Activated CD8-positive, alpha-beta memory T cell treated with anti-CD3 and anti-CD28 coated beads for 1 hour (primary cell): ENCODE measurements at regions not wholly inside any gene's neighbourhood (a gene's known extent, or its start where the extent isn't known, plus 50 kb on each side); places are given as distances from the start of the nearest gene placed in this dataset.
"Not testable (repeated sequence)": the region's sequence is repeated elsewhere in the genome, so short reads cannot be mapped to it uniquely, and the experiment has no call there.

Experiments used
- DNase-seq, 2 donors: peaks; one replicate each; pipeline ENCODE4 v3.0.0-alpha.2; 2020; ENCODE audit warnings: low read depth in 1 of 2; ENCODE audit errors: extremely low read depth in 1 of 2

GRCh38 chr9:21688108-21689102 is 114.0 kb upstream of the MTAP start:
- DNase-seq: no peak

- DNase-seq: no peak
Measured at GRCh38 chr9:21689854-21690253, 112.6 kb upstream of the MTAP start.

- DNase-seq: no peak
Measured at GRCh38 chr9:21690561-21690960, 111.9 kb upstream of the MTAP start.

GRCh38 chr9:21692390-21692789 is 110.0 kb upstream of the MTAP start:
- no peak for DNase-seq

GRCh38 chr9:21694424-21694823 is 108.0 kb upstream of the MTAP start:
- no peak for DNase-seq

GRCh38 chr9:21695443-21695842 is 107.0 kb upstream of the MTAP start:
- DNase-seq: no peak

GRCh38 chr9:21695874-21696341 is 106.5 kb upstream of the MTAP start:
- DNase-seq: no peak

GRCh38 chr9:21696411-21696871 is 106.0 kb upstream of the MTAP start:
- no peak for DNase-seq

- no peak for DNase-seq
Measured at GRCh38 chr9:21708260-21708711, 94.2 kb upstream of the MTAP start.

- no peak for DNase-seq
Measured at GRCh38 chr9:21708856-21709255, 93.6 kb upstream of the MTAP start.

GRCh38 chr9:21709464-21710058 is 92.9 kb upstream of the MTAP start:
- DNase-seq: peak in 1 of 2 donors; percentile 24

- DNase-seq: no peak
Measured at GRCh38 chr9:21710548-21711191, 91.8 kb upstream of the MTAP start.

GRCh38 chr9:21711504-21711903 is 90.9 kb upstream of the MTAP start:
- no peak for DNase-seq

- DNase-seq: no peak
Measured at GRCh38 chr9:21715408-21715807, 87.0 kb upstream of the MTAP start.

GRCh38 chr9:21720758-21721157 is 81.7 kb upstream of the MTAP start:
- no peak for DNase-seq

- not testable (repeated sequence) for DNase-seq
Measured at GRCh38 chr9:21727411-21727810, 75.0 kb upstream of the MTAP start.

GRCh38 chr9:21728781-21729180 is 73.7 kb upstream of the MTAP start:
- no peak for DNase-seq

- DNase-seq: no peak
Measured at GRCh38 chr9:21729648-21730047, 72.8 kb upstream of the MTAP start.

GRCh38 chr9:21730899-21731298 is 71.5 kb upstream of the MTAP start:
- DNase-seq: no peak

GRCh38 chr9:21741151-21741550 is 61.3 kb upstream of the MTAP start:
- DNase-seq: no peak

GRCh38 chr9:21744320-21744719 is 58.1 kb upstream of the MTAP start:
- no peak for DNase-seq
